HG02678 (cell line): ENCODE measurements at regions not wholly inside any gene's neighbourhood (a gene's known extent, or its start where the extent isn't known, plus 50 kb on each side); places are given as distances from the start of the nearest gene placed in this dataset.

Experiments
- ATAC-seq: cut with Tn5 transposase; IDR thresholded peaks from one replicate; pipeline ENCODE4 v1.9.1; 2021; ENCODE audit warnings: mild to moderate bottlenecking, moderate library complexity; ENCODE audit not compliant: unreplicated experiment

- no peak for ATAC-seq
These were observed 142.5 kb downstream of the CHIC2 start for GRCh38 chr4:53921856-53922255.

DNA sequence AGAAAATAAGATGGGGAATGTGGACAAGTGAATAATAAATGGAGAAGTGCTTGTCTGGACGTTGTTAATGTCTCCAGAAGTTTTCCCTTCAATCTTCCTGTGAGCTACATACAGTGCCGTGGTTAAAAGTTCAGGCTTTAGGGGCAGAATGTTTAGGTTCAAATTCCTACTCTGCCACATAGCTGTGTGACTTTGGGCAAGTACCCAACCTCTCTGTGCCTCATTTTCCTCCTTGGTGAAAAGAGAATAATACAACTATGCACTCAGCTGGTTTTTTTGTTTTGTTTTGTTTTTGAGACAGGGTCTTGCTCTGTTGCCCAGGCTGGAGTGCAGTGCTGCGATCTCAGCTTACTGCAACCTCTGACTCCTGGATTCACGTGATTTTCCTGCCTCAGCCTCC lies 143.5 kb downstream of the CHIC2 start:
- ATAC-seq, result no peak

GRCh38 chr4:53920116-53920515 lies 144.3 kb downstream of the CHIC2 start:
- ATAC-seq, result no peak

GRCh38 chr4:53919535-53919934 lies 144.9 kb downstream of the CHIC2 start:
- ATAC-seq, result no peak

DNA sequence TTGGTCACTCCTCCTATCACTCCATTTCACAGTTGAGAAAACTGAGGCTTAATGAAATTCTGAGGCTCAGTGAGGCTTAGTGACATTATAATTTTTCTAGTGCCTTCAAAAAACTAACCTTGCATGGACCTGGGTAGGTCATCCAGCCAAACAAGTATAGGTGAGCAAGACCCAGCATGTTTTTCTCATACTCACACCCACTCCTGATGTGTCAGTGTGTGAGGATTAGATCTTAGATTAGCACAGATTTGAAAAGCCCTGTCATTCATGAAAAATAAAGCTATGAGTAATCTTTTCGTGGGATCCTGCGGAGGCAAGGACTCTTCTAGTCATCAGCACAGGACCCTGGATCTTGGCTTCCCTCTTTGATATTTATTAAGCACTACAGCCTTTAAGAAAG lies 146.7 kb downstream of the CHIC2 start:
- ATAC-seq, result no peak

- no peak for ATAC-seq
These were observed 147.9 kb downstream of the CHIC2 start for GRCh38 chr4:53916431-53916889.

- no peak for ATAC-seq
These were observed 149.9 kb downstream of the CHIC2 start for GRCh38 chr4:53914313-53915016.

GRCh38 chr4:53913771-53914170 lies 150.6 kb downstream of the CHIC2 start:
- no peak for ATAC-seq

DNA sequence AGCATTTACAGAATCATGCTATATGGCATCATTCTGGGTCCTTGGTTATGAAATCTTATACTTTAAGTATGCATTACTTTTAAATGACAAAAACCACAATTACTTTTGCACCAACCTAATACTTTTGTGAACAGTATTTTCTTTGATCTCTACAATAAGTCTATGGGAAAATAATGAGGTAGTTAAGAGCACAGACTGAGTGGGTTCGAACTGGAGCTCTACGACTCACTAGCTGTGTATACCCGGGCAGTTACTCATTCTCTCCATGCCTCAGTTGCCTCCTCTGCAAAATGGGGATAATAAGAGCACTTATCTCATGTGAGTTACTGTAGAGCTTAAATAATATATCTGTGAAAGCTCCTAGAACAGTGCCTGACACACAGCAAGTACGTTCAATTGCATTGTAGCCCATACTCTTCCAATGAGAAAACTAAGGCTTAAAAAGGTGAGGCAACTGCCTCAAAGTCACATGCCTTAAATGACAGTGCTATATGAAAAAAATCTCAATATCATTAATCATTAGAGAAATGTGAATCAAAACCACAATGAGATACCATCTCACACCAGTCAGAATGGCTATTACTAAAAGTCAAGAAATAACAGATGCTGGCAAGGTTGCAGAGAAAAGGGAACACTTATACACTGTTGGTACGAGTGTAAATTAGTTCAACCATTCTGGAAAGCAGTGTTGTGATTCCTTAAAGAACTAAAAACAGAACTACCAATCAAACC lies 151.5 kb downstream of the CHIC2 start:
- ATAC-seq, result no peak

- no peak for ATAC-seq
These were observed 155.7 kb downstream of the CHIC2 start for GRCh38 chr4:53908661-53909078.

- no peak for ATAC-seq
These were observed 156.6 kb downstream of the CHIC2 start for GRCh38 chr4:53907772-53908171.

DNA sequence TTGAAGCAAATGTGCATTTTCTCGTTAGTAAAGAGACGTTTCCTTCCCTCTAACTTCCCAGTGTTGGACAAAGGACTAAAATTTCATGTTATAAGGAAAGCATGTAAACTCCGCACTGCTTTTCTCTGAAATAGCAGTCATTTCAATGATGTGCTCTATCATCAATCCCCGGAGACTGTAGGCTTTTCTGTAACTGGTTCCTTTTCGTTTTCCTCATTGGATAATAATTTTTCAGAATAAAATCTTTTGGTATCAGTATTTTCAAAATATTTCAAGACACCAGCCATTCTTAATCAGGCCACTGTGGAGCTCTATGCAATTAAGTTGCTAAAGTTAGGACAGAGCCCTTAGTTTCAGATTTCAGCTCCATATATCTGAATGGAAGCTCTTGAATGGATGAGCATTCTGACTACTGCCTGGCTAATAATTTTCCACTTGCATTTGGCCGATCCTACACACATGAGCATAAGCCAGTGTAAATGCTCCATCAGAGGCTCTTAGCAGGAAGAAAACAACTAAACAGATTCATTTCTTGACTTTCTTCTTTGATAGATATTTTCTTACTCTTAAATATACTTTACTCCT lies 157.7 kb downstream of the CHIC2 start:
- no peak for ATAC-seq

GRCh38 chr4:53905941-53906377 lies 158.4 kb downstream of the CHIC2 start:
- ATAC-seq, result no peak

- no peak for ATAC-seq
These were observed 159.0 kb downstream of the CHIC2 start for GRCh38 chr4:53905276-53905940.

- ATAC-seq, result no peak
These were observed 161.6 kb downstream of the CHIC2 start for GRCh38 chr4:53902786-53903185.

- ATAC-seq, result no peak
These were observed 164.1 kb downstream of the CHIC2 start for GRCh38 chr4:53900271-53900649.

GRCh38 chr4:53899586-53900270 lies 164.7 kb downstream of the CHIC2 start:
- ATAC-seq, result no peak

DNA sequence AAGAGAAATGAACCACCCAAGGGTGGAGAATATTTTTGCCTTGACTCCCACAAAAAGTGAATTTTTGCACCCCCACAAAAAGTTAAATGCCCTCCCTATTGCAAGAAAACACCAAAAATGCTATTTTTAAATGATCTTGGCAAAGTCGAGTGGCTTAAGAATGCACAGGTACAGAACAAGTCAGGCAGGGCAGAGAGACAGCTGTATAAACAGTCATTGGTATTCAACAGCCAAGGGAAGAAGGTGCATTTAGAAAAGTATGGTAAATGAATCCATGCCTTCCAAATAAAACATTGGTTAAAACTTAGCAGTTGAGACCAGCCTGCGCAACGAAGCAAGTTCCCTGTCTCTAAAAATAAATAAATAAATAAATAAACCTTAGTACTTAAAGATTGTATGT lies 169.3 kb downstream of the CHIC2 start:
- no peak for ATAC-seq

DNA sequence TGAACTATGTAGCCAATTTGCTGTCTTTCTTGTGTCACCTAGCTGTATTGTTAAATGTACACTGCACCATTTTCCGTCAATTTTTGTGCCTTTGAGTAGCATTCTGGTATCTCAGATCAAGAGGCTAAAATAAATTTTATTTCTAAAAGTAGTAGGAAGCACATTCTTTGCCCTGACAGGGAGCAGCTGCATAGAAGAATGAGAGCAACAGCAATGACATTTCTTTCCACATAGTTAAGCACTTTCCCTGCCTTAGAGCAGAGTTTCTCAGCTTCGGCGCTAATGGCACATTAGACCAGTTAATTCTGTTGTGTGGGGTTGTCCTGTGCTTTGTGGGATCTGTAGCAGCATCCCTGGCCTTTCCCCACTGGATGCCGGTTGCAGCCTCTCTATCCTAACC lies 173.9 kb downstream of the CHIC2 start:
- ATAC-seq, result no peak

DNA sequence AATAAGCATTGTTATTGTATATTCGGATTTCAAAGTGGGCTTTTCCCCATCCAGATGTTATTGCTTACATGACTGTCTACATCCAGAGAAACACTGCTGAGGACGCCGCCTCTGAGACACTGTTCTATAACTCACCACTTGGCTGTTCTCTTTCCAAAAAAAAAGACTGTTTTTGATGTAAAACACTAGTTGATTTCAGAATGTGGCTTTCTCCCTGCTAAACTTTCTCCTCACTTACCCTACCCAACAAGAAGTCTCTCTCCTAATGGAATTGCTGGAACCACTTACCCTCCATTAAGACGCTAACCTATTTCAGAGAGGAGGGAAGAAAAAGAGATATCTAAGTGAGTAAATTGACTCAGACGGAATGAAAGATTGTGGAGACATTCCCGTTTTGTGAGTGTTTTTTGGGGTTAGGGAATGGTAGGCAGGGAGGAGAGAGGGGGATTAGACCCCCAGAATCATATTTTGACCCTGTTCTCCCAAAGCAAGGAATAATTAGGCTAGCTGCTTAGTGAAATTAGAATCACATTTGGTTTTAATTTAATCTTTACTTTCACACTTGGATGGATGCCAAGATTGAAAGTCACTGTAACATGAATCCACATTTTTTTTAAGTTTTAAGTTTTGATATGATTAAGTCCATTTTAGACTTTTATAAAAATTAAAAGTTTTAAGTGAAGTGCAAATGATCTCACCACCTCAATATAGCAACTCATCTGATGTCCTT lies 174.9 kb downstream of the CHIC2 start:
- no peak for ATAC-seq
